LNCAP (cell line): ENCODE measurements at regions not wholly inside any gene's neighbourhood (a gene's known extent, or its start where the extent isn't known, plus 50 kb on each side); places are given as distances from the start of the nearest gene placed in this dataset.

Experiments
- CTCF ChIP-seq: fragments of 450-650 bp; IDR thresholded peaks from 2 replicates; pipeline ENCODE4 v1.5.1; 2017; ENCODE audit warnings: mild to moderate bottlenecking

- no peak for TF ChIP-seq CTCF
These were observed 99.5 kb downstream of the CXXC4 start for GRCh38 chr4:104395168-104395614.

GRCh38 chr4:104394406-104395167 lies 100.1 kb downstream of the CXXC4 start:
- TF ChIP-seq CTCF, result no peak

GRCh38 chr4:104393655-104394324 lies 100.9 kb downstream of the CXXC4 start:
- no peak for TF ChIP-seq CTCF

GRCh38 chr4:104385713-104386112 lies 109.0 kb downstream of the CXXC4 start:
- TF ChIP-seq CTCF, result no peak

GRCh38 chr4:104382961-104383360 lies 111.7 kb downstream of the CXXC4 start:
- no peak for TF ChIP-seq CTCF

- no peak for TF ChIP-seq CTCF
These were observed 113.0 kb downstream of the CXXC4 start for GRCh38 chr4:104381729-104382128.

- no peak for TF ChIP-seq CTCF
These were observed 129.1 kb downstream of the CXXC4 start for GRCh38 chr4:104365618-104366017.
